ENCODE measurements at regions not wholly inside any gene's neighbourhood (a gene's known extent, or its start where the extent isn't known, plus 50 kb on each side); places are given as distances from the start of the nearest gene placed in this dataset.

DNA sequence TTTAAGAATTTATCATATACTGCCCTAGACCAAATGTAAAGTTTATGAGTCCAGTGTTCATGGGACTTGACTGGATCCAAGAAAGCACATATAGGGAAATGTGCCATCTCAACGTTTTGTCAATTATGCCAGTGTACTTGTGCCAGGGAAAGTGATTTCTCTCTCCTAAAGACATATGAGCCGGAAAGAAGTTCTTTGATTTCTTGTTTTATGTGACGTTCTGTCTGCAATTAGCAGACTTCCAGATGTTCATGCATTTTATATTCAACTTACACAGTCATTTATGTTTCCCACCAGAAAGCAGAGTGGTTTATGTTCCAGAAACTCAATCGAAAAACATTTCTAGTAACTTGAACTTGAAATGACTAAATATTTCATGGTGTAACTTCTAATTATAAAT is 203.8 kb downstream of the FAM170A start:
- TF ChIP-seq SUZ12 (IDR thresholded peaks at IDR 0.05; ENCODE audit: extremely low read depth, insufficient read depth, insufficient read length) (no peak), ZNF274 (IDR thresholded peaks at IDR 0.05; ENCODE audit: low read depth, low read length) (no peak), YY1 (IDR thresholded peaks at IDR 0.05; ENCODE audit: insufficient read depth, insufficient read length) (no peak)
